ENCODE measurements at regions not wholly inside any gene's neighbourhood (a gene's known extent, or its start where the extent isn't known, plus 50 kb on each side); places are given as distances from the start of the nearest gene placed in this dataset.
"Not testable (repeated sequence)": the region's sequence is repeated elsewhere in the genome, so short reads cannot be mapped to it uniquely, and the experiment has no call there.

GRCh38 chr5:62828742-62829603, 250.4 kb downstream of the LRRC70 start:
- H3K27me3 ChIP-seq (ENCODE audit: insufficient read depth in 3 of 3, low read length in 2 of 3): no peaks in the 10 kb centered on the region
- H3K36me3 ChIP-seq (ENCODE audit: insufficient read depth in 1 of 2, low read depth in 1 of 2): no peaks in the 10 kb centered on the region
- no peak for ATAC-seq
- no peak for TF ChIP-seq CTCF (IDR thresholded peaks at IDR 0.05)
- no peaks in the 10 kb centered on the region for H3K4me1 ChIP-seq
- H3K4me3 ChIP-seq: no peak overlapping the region
- no peaks in the 10 kb centered on the region for H3K9me3 ChIP-seq
- intact Hi-C loops (cut with DNase I): no loop called here
- no peak overlapping the region for H3K27ac ChIP-seq
- no peak for DNase-seq
- 41 to 60% (median 44%) methylated on average over 5 of the region's 5 CpGs for WGBS, 3 donors

- 83 to 87% (median 86%) methylated on average over 5 of the region's 5 CpGs for WGBS, 3 donors
- DNase-seq: no peak
Observed at GRCh38 chr5:62825623-62826220, 247.1 kb downstream of the LRRC70 start.

GRCh38 chr5:62824936-62825335, 246.3 kb downstream of the LRRC70 start:
- TF ChIP-seq CTCF (IDR thresholded peaks at IDR 0.05): no peak
- no peak overlapping the region for H3K27ac ChIP-seq
- H3K36me3 ChIP-seq (ENCODE audit: insufficient read depth in 1 of 2, low read depth in 1 of 2): no peaks in the 10 kb centered on the region
- H3K4me1 ChIP-seq: no peaks in the 10 kb centered on the region
- no peak for ATAC-seq
- DNase-seq: no peak
- WGBS, 3 donors: 75 to 87% (median 82%) methylated on average over 3 of the region's 3 CpGs
- intact Hi-C loops (cut with DNase I): no loop called here
- no peaks in the 10 kb centered on the region for H3K27me3 ChIP-seq (ENCODE audit: insufficient read depth in 3 of 3, low read length in 2 of 3)
- no peaks in the 10 kb centered on the region for H3K9me3 ChIP-seq
- no peak overlapping the region for H3K4me3 ChIP-seq

More at GRCh38 chr5:62825623-62826220, 247.1 kb downstream of the LRRC70 start:
- intact Hi-C loops (cut with DNase I): no loop called here
- Histone ChIP-seq H3K4me1 (no peaks in the 10 kb centered on the region), H3K36me3 (ENCODE audit: insufficient read depth in 1 of 2, low read depth in 1 of 2) (no peaks in the 10 kb centered on the region), H3K4me3 (no peak overlapping the region), H3K9me3 (no peaks in the 10 kb centered on the region), H3K27ac (no peak overlapping the region), H3K27me3 (ENCODE audit: insufficient read depth in 3 of 3, low read length in 2 of 3) (no peaks in the 10 kb centered on the region)
- no peak for TF ChIP-seq CTCF (IDR thresholded peaks at IDR 0.05)
- ATAC-seq: no peak

- H3K27me3 ChIP-seq (ENCODE audit: insufficient read depth in 3 of 3, low read length in 2 of 3); H3K27ac ChIP-seq; ATAC-seq; H3K9me3 ChIP-seq; H3K4me3 ChIP-seq; intact Hi-C loops (cut with DNase I); DNase-seq; H3K4me1 ChIP-seq; H3K36me3 ChIP-seq (ENCODE audit: insufficient read depth in 1 of 2, low read depth in 1 of 2): not testable (repeated sequence)
- 86 to 92% (median 92%) methylated on average over 3 to 6 of the region's 8 CpGs for WGBS, 3 donors
Observed at GRCh38 chr5:62817043-62817442, 238.4 kb downstream of the LRRC70 start.

- DNase-seq (no peak), ATAC-seq (no peak)
- Histone ChIP-seq H3K4me1 (no peaks in the 10 kb centered on the region), H3K27me3 (ENCODE audit: insufficient read depth in 3 of 3, low read length in 2 of 3) (no peaks in the 10 kb centered on the region), H3K4me3 (no peak overlapping the region), H3K27ac (no peak overlapping the region), H3K36me3 (ENCODE audit: insufficient read depth in 1 of 2, low read depth in 1 of 2) (no peaks in the 10 kb centered on the region), H3K9me3 (no peaks in the 10 kb centered on the region)
- TF ChIP-seq CTCF (IDR thresholded peaks at IDR 0.05): no peak
- intact Hi-C loops (cut with DNase I): no loop called here
- WGBS, 3 donors: 58 to 76% (median 61%) methylated on average over 2 of the region's 2 CpGs
Observed at GRCh38 chr5:62814991-62815390, 236.4 kb downstream of the LRRC70 start.
